Left ventricle myocardium inferior (tissue), 1 donor: ENCODE measurements at regions not wholly inside any gene's neighbourhood (a gene's known extent, or its start where the extent isn't known, plus 50 kb on each side); places are given as distances from the start of the nearest gene placed in this dataset.

Experiments
- DNase-seq: peaks from one replicate; pipeline ENCODE4 v3.0.0-alpha.2; 2020
- H3K27ac ChIP-seq: fragments of 200-600 bp; replicated peaks from 2 replicates; pipeline ENCODE4 v1.8.0; 2021
- H3K27me3 ChIP-seq: fragments of 200-600 bp; 2 replicates; pipeline ENCODE4 v1.8.0; 2021; ENCODE audit warnings: low read depth
- H3K36me3 ChIP-seq: fragments of 200-600 bp; 2 replicates; pipeline ENCODE4 v1.8.0; 2021
- H3K4me1 ChIP-seq: fragments of 200-600 bp; 2 replicates; pipeline ENCODE4 v1.8.0; 2021
- H3K4me3 ChIP-seq: fragments of 200-600 bp; 2 replicates; pipeline ENCODE4 v1.8.0; 2021; ENCODE audit warnings: mild to moderate bottlenecking, moderate library complexity
- H3K9me3 ChIP-seq: fragments of 200-600 bp; replicated peaks from 2 replicates; pipeline ENCODE4 v1.8.0; 2021
- intact Hi-C: fragments of 100-400 bp; cut with micrococcal nuclease; formaldehyde crosslinking; loops from one replicate; pipeline ENCODE4 v1.11.0; 2022
- TF ChIP-seq, protein P1 (sequence below): fragments of 200-600 bp; IDR thresholded peaks from 2 replicates; pipeline ENCODE4 v1.8.0; 2021; ENCODE audit warnings: antibody characterized with exemption, mild to moderate bottlenecking, borderline replicate concordance
- donor health status: DM: no; HTN: yes; CAD: no; lungs with severe emphysema.

- Histone ChIP-seq H3K36me3 (no peaks in the 10 kb centered on the region), H3K9me3 (peaks cover 11% of the 10 kb centered on the region), H3K4me3 (no peak overlapping the region), H3K4me1 (no peaks in the 10 kb centered on the region), H3K27ac (no peak overlapping the region), H3K27me3 (no peaks in the 10 kb centered on the region)
- TF ChIP-seq, protein P1, sequence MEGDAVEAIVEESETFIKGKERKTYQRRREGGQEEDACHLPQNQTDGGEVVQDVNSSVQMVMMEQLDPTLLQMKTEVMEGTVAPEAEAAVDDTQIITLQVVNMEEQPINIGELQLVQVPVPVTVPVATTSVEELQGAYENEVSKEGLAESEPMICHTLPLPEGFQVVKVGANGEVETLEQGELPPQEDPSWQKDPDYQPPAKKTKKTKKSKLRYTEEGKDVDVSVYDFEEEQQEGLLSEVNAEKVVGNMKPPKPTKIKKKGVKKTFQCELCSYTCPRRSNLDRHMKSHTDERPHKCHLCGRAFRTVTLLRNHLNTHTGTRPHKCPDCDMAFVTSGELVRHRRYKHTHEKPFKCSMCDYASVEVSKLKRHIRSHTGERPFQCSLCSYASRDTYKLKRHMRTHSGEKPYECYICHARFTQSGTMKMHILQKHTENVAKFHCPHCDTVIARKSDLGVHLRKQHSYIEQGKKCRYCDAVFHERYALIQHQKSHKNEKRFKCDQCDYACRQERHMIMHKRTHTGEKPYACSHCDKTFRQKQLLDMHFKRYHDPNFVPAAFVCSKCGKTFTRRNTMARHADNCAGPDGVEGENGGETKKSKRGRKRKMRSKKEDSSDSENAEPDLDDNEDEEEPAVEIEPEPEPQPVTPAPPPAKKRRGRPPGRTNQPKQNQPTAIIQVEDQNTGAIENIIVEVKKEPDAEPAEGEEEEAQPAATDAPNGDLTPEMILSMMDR: no peak
- intact Hi-C loops: no loop called here
- DNase-seq: no peak
These were observed 586.4 kb upstream of the REG3G start for GRCh38 chr2:78439122-78439521.

DNA sequence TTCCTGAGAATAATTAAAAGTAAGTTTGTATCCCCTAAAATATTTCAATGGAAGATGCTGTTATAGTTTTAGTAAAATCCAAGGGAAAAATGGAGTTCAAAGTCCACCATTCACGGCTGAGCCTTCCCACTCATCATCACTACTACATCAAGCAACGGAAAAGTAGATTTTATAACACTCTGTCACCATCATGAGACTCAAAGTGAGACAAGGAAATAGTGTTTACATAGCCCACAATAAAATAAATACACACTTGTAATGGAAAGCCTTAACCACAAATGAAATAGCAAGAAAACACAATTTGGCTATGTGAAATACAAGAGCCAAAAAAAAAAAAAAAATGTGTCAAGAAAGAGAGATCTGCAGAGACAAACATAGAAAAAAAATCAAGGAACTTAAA lies 569.9 kb upstream of the REG3G start:
- Histone ChIP-seq H3K4me1 (no peaks in the 10 kb centered on the region), H3K27me3 (no peaks in the 10 kb centered on the region), H3K27ac (no peak overlapping the region), H3K36me3 (no peaks in the 10 kb centered on the region), H3K9me3 (peaks cover 3% of the 10 kb centered on the region), H3K4me3 (no peak overlapping the region)
- no peak for DNase-seq
- TF ChIP-seq, protein P1: no peak
- intact Hi-C loops: no loop called here

GRCh38 chr2:78457269-78457668 lies 568.2 kb upstream of the REG3G start:
- Histone ChIP-seq H3K27ac (no peak overlapping the region), H3K4me3 (no peak overlapping the region), H3K27me3 (no peaks in the 10 kb centered on the region), H3K4me1 (no peaks in the 10 kb centered on the region), H3K9me3 (peaks cover 19% of the 10 kb centered on the region), H3K36me3 (no peaks in the 10 kb centered on the region)
- intact Hi-C loops: no loop called here
- DNase-seq: no peak
- TF ChIP-seq, protein P1: no peak

- no peak overlapping the region for H3K27ac ChIP-seq
- peaks cover 15% of the 10 kb centered on the region for H3K9me3 ChIP-seq
- H3K36me3 ChIP-seq: no peaks in the 10 kb centered on the region
- TF ChIP-seq, protein P1: no peak
- DNase-seq: no peak
- intact Hi-C loops: no loop called here
- no peaks in the 10 kb centered on the region for H3K4me1 ChIP-seq
- H3K4me3 ChIP-seq: no peak overlapping the region
- no peaks in the 10 kb centered on the region for H3K27me3 ChIP-seq
These were observed 559.8 kb upstream of the REG3G start for GRCh38 chr2:78465707-78466106.

DNA sequence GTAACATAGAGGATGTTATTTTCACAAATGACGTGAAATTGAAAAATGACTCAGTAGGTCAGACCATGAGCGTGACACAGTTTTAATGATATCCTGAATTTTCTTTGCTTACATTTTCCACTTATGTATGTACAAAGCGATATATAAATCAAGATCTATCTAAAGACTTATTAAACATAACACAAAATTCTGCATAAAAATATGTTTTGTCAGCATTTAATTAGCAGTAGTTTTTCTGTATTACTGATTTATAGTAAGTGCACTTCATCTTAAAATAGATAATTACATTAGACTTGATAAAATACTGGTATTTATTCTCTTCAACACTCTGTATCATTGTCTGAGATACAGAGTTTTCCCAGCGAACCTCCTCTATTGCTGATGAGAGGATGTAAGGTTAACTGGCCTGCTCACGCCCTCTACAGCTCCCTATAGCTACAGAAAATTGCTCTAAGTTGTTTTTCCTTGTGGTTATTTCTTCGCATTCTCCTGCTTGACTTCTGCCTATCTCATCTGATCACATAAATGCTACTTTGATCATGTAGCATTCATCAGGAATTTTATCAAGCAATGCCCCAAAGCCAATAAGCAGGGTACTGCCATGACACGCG lies 548.8 kb upstream of the REG3G start:
- Histone ChIP-seq H3K4me1 (no peaks in the 10 kb centered on the region), H3K9me3 (peaks cover 6% of the 10 kb centered on the region), H3K36me3 (no peaks in the 10 kb centered on the region), H3K4me3 (no peak overlapping the region), H3K27me3 (no peaks in the 10 kb centered on the region), H3K27ac (no peak overlapping the region)
- no peak for DNase-seq
- TF ChIP-seq, protein P1: no peak
- intact Hi-C loops: no loop called here
